ENCODE measurements at regions not wholly inside any gene's neighbourhood (a gene's known extent, or its start where the extent isn't known, plus 50 kb on each side); places are given as distances from the start of the nearest gene placed in this dataset.
"Not testable (repeated sequence)": the region's sequence is repeated elsewhere in the genome, so short reads cannot be mapped to it uniquely, and the experiment has no call there.

- peak; percentile 94 for DNase-seq (ENCODE audit: low read depth, low spot score)
Observed at GRCh38 chr5:39760385-39761198, 335.8 kb upstream of the DAB2 start.

GRCh38 chr5:39759701-39760100, 334.9 kb upstream of the DAB2 start:
- DNase-seq (ENCODE audit: low read depth, low spot score), result no peak

- no peak for DNase-seq (ENCODE audit: low read depth, low spot score)
Observed at GRCh38 chr5:39758426-39758825, 333.6 kb upstream of the DAB2 start.

- peak; percentile 36 for DNase-seq (ENCODE audit: low read depth, low spot score)
Observed at GRCh38 chr5:39757131-39757530, 332.4 kb upstream of the DAB2 start.

GRCh38 chr5:39755986-39756385, 331.2 kb upstream of the DAB2 start:
- peak; percentile 90 for DNase-seq (ENCODE audit: low read depth, low spot score)

- no peak for DNase-seq (ENCODE audit: low read depth, low spot score)
Observed at GRCh38 chr5:39755452-39755851, 330.7 kb upstream of the DAB2 start.

GRCh38 chr5:39753747-39754146, 329.0 kb upstream of the DAB2 start:
- not testable (repeated sequence) for DNase-seq (ENCODE audit: low read depth, low spot score)

GRCh38 chr5:39750661-39751060, 325.9 kb upstream of the DAB2 start:
- no peak for DNase-seq (ENCODE audit: low read depth, low spot score)

- no peak for DNase-seq (ENCODE audit: low read depth, low spot score)
Observed at GRCh38 chr5:39742916-39743315, 318.1 kb upstream of the DAB2 start.

GRCh38 chr5:39740404-39740803, 315.6 kb upstream of the DAB2 start:
- DNase-seq (ENCODE audit: low read depth, low spot score), result no peak

- no peak for DNase-seq (ENCODE audit: low read depth, low spot score)
Observed at GRCh38 chr5:39732166-39732565, 307.4 kb upstream of the DAB2 start.

- no peak for DNase-seq (ENCODE audit: low read depth, low spot score)
Observed at GRCh38 chr5:39730699-39731098, 305.9 kb upstream of the DAB2 start.

GRCh38 chr5:39730006-39730405, 305.2 kb upstream of the DAB2 start:
- no peak for DNase-seq (ENCODE audit: low read depth, low spot score)

GRCh38 chr5:39726467-39726866, 301.7 kb upstream of the DAB2 start:
- no peak for DNase-seq (ENCODE audit: low read depth, low spot score)

- DNase-seq (ENCODE audit: low read depth, low spot score), result no peak
Observed at GRCh38 chr5:39721394-39721793, 296.6 kb upstream of the DAB2 start.

GRCh38 chr5:39720136-39720535, 295.4 kb upstream of the DAB2 start:
- no peak for DNase-seq (ENCODE audit: low read depth, low spot score)

- DNase-seq (ENCODE audit: low read depth, low spot score), result no peak
Observed at GRCh38 chr5:39717176-39717897, 292.6 kb upstream of the DAB2 start.

GRCh38 chr5:39716532-39717028, 291.8 kb upstream of the DAB2 start:
- DNase-seq (ENCODE audit: low read depth, low spot score), result peak; percentile 63

- peak; percentile 76 for DNase-seq (ENCODE audit: low read depth, low spot score)
Observed at GRCh38 chr5:39714036-39714698, 289.4 kb upstream of the DAB2 start.

- peak; percentile 18 for DNase-seq (ENCODE audit: low read depth, low spot score)
Observed at GRCh38 chr5:39713250-39713916, 288.6 kb upstream of the DAB2 start.

GRCh38 chr5:39712316-39713249, 287.8 kb upstream of the DAB2 start:
- DNase-seq (ENCODE audit: low read depth, low spot score), result no peak
